HS-27A (cell line): ENCODE measurements at regions not wholly inside any gene's neighbourhood (a gene's known extent, or its start where the extent isn't known, plus 50 kb on each side); places are given as distances from the start of the nearest gene placed in this dataset.
"Not testable (repeated sequence)": the region's sequence is repeated elsewhere in the genome, so short reads cannot be mapped to it uniquely, and the experiment has no call there.

Experiments used
- DNase-seq: peaks from one replicate; pipeline ENCODE4 v3.0.0-alpha.2; 2012; ENCODE audit warnings: low read depth, missing footprints

- DNase-seq: not testable (repeated sequence)
These were observed 863.9 kb upstream of the DEFB115 start for GRCh38 chr20:30393523-30393922.

- not testable (repeated sequence) for DNase-seq
These were observed 860.4 kb upstream of the DEFB115 start for GRCh38 chr20:30397111-30397510.

- DNase-seq: not testable (repeated sequence)
These were observed 852.4 kb upstream of the DEFB115 start for GRCh38 chr20:30405061-30405460.

- DNase-seq: not testable (repeated sequence)
These were observed 851.9 kb upstream of the DEFB115 start for GRCh38 chr20:30405585-30405984.

GRCh38 chr20:30406370-30406769 is 851.1 kb upstream of the DEFB115 start:
- not testable (repeated sequence) for DNase-seq

GRCh38 chr20:30412972-30413371 is 844.5 kb upstream of the DEFB115 start:
- no peak for DNase-seq

- DNase-seq: not testable (repeated sequence)
These were observed 840.1 kb upstream of the DEFB115 start for GRCh38 chr20:30417387-30417786.

GRCh38 chr20:30418378-30418777 is 839.1 kb upstream of the DEFB115 start:
- DNase-seq: not testable (repeated sequence)

- DNase-seq: no peak
These were observed 838.0 kb upstream of the DEFB115 start for GRCh38 chr20:30419466-30419865.

GRCh38 chr20:30419871-30420420 is 837.5 kb upstream of the DEFB115 start:
- not testable (repeated sequence) for DNase-seq
